Activated T-helper 17 cell treated with anti-CD3 and anti-CD28 coated beads, Interleukin-2, amount 50 U/mL, for 72 hours (primary cell): ENCODE measurements at regions not wholly inside any gene's neighbourhood (a gene's known extent, or its start where the extent isn't known, plus 50 kb on each side); places are given as distances from the start of the nearest gene placed in this dataset.

ENCODE experiments used
- ATAC-seq: fragments of 150-1000 bp; cut with Tn5 transposase; replicated peaks from 2 replicates; pipeline ENCODE4 v1.10.0; 2021; ENCODE audit warnings: mild to moderate bottlenecking, moderate library complexity
- H3K27ac Mint-ChIP-seq: one replicate; pipeline ENCODE4 v1.8.0; 2022; ENCODE audit warnings: mixed read lengths
- H3K27me3 Mint-ChIP-seq: one replicate; pipeline ENCODE4 v1.8.0; 2022; ENCODE audit warnings: mixed read lengths
- H3K36me3 Mint-ChIP-seq: one replicate; pipeline ENCODE4 v1.8.0; 2022; ENCODE audit warnings: low read depth, mild to moderate bottlenecking, mixed read lengths
- H3K4me1 Mint-ChIP-seq: one replicate; pipeline ENCODE4 v1.8.0; 2022; ENCODE audit warnings: mixed read lengths
- H3K4me3 Mint-ChIP-seq: one replicate; pipeline ENCODE4 v1.8.0; 2022; ENCODE audit warnings: mild to moderate bottlenecking, mixed read lengths
- H3K9me3 Mint-ChIP-seq: one replicate; pipeline ENCODE4 v1.8.0; 2022; ENCODE audit warnings: mixed read lengths

GRCh38 chr19:31595521-31595920 is 246.3 kb upstream of the TSHZ3 start:
- Mint-ChIP-seq H3K9me3 (no peaks in the 10 kb centered on the region), H3K36me3 (no peaks in the 10 kb centered on the region), H3K4me1 (no peaks in the 10 kb centered on the region), H3K27ac (no peak overlapping the region), H3K27me3 (peaks cover 5% of the 10 kb centered on the region), H3K4me3 (no peak overlapping the region)
- ATAC-seq, result no peak

DNA sequence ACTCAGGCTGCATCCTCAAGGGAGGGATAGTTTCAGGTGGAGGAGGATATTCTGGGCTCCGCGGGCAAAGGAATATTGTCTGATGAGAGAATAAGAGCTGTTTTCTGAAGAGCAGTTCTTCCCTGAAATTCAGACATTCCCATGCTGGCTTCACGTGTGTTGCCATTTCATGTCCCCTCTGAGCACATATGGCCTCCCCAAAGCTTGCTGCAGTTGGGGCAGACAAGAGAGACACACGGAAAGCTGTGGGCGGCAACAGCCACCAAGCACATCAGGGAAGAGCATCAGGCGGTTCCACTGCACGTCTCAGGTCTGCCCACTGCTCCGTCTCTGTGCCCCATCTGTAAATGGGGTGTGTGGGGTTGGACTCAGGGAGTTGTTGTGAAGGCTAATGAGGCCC is 247.5 kb upstream of the TSHZ3 start:
- ATAC-seq, result no peak
- Mint-ChIP-seq H3K4me1 (no peaks in the 10 kb centered on the region), H3K36me3 (no peaks in the 10 kb centered on the region), H3K4me3 (no peak overlapping the region), H3K9me3 (no peaks in the 10 kb centered on the region), H3K27ac (no peak overlapping the region), H3K27me3 (peaks cover 3% of the 10 kb centered on the region)

GRCh38 chr19:31597616-31598015 is 248.4 kb upstream of the TSHZ3 start:
- Mint-ChIP-seq H3K27me3 (peaks cover 3% of the 10 kb centered on the region), H3K36me3 (no peaks in the 10 kb centered on the region), H3K4me1 (no peaks in the 10 kb centered on the region), H3K27ac (no peak overlapping the region), H3K4me3 (no peak overlapping the region), H3K9me3 (no peaks in the 10 kb centered on the region)
- no peak for ATAC-seq

DNA sequence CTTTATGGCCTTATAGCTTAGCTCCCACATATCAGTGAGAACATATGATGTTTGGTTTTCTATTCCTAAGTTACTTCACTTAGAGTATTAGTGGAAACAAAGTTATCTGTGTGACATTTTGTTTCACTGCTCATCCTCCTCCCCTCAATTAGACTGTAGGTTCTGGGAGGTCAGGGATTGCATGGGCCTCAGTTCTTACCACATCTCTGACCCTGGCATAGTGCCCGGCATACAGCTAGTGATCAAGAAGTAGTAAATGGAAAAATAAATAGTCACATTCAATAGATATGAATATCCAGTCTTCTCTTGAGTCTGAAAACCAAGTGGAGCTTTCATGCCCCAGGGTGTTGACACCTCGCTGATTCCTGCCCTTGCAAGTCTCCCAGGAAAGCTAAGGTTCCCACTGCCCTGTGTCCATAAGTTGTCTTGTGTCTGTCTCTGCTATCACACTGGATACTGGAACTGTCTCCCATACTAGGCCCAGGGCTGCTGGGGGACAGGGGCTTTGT is 249.5 kb upstream of the TSHZ3 start:
- no peaks in the 10 kb centered on the region for H3K4me1 Mint-ChIP-seq
- H3K27ac Mint-ChIP-seq, result no peak overlapping the region
- H3K27me3 Mint-ChIP-seq, result peaks cover 3% of the 10 kb centered on the region
- ATAC-seq, result no peak
- H3K9me3 Mint-ChIP-seq, result no peaks in the 10 kb centered on the region
- H3K4me3 Mint-ChIP-seq, result no peak overlapping the region
- no peaks in the 10 kb centered on the region for H3K36me3 Mint-ChIP-seq

- no peaks in the 10 kb centered on the region for H3K36me3 Mint-ChIP-seq
- H3K4me1 Mint-ChIP-seq, result no peaks in the 10 kb centered on the region
- no peak for ATAC-seq
- H3K4me3 Mint-ChIP-seq, result no peak overlapping the region
- H3K9me3 Mint-ChIP-seq, result no peaks in the 10 kb centered on the region
- peaks cover 2% of the 10 kb centered on the region for H3K27me3 Mint-ChIP-seq
- H3K27ac Mint-ChIP-seq, result no peak overlapping the region
These were observed 251.6 kb upstream of the TSHZ3 start for GRCh38 chr19:31600731-31601295.

- no peaks in the 10 kb centered on the region for H3K4me1 Mint-ChIP-seq
- peaks cover 4% of the 10 kb centered on the region for H3K27me3 Mint-ChIP-seq
- no peak for ATAC-seq
- H3K9me3 Mint-ChIP-seq, result no peaks in the 10 kb centered on the region
- no peaks in the 10 kb centered on the region for H3K36me3 Mint-ChIP-seq
- H3K4me3 Mint-ChIP-seq, result no peak overlapping the region
- no peak overlapping the region for H3K27ac Mint-ChIP-seq
These were observed 252.6 kb upstream of the TSHZ3 start for GRCh38 chr19:31601855-31602254.

DNA sequence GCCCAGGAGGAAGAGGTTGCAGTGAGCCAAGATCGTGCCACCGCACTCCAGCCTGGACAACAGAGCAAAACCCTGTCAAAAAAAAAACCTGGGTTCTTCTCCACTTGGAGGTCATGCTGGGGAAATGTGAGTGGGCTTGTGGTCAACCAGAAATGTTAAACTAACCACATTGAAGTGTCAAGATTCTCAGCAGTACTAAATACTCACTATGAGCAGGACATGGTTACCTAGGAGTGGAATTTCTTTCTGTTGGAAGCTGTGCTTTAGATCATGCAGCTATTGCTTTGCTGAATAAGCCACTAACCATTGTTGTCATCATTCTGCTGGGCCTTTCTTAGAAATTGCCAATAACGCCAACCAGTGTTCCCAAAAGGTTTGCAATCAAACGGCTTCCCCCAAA is 253.3 kb upstream of the TSHZ3 start:
- H3K4me3 Mint-ChIP-seq, result no peak overlapping the region
- peaks cover 4% of the 10 kb centered on the region for H3K27me3 Mint-ChIP-seq
- no peaks in the 10 kb centered on the region for H3K36me3 Mint-ChIP-seq
- H3K4me1 Mint-ChIP-seq, result no peaks in the 10 kb centered on the region
- H3K27ac Mint-ChIP-seq, result no peak overlapping the region
- ATAC-seq, result no peak
- no peaks in the 10 kb centered on the region for H3K9me3 Mint-ChIP-seq

- Mint-ChIP-seq H3K4me3 (no peak overlapping the region), H3K4me1 (no peaks in the 10 kb centered on the region), H3K9me3 (no peaks in the 10 kb centered on the region), H3K27me3 (peaks cover 4% of the 10 kb centered on the region), H3K36me3 (no peaks in the 10 kb centered on the region), H3K27ac (no peak overlapping the region)
- no peak for ATAC-seq
These were observed 255.3 kb upstream of the TSHZ3 start for GRCh38 chr19:31604493-31605040.

GRCh38 chr19:31610018-31610417 is 260.8 kb upstream of the TSHZ3 start:
- no peak overlapping the region for H3K27ac Mint-ChIP-seq
- no peaks in the 10 kb centered on the region for H3K9me3 Mint-ChIP-seq

GRCh38 chr19:31611046-31611877 is 262.0 kb upstream of the TSHZ3 start:
- Mint-ChIP-seq H3K27ac (no peak overlapping the region), H3K27me3 (peaks cover 7% of the 10 kb centered on the region), H3K4me1 (no peaks in the 10 kb centered on the region), H3K9me3 (no peaks in the 10 kb centered on the region), H3K36me3 (no peaks in the 10 kb centered on the region), H3K4me3 (no peak overlapping the region)
- no peak for ATAC-seq

More at GRCh38 chr19:31610018-31610417, 260.8 kb upstream of the TSHZ3 start:
- H3K4me1 Mint-ChIP-seq, result no peaks in the 10 kb centered on the region
- ATAC-seq, result no peak
- H3K36me3 Mint-ChIP-seq, result no peaks in the 10 kb centered on the region
- H3K4me3 Mint-ChIP-seq, result no peak overlapping the region
- H3K27me3 Mint-ChIP-seq, result peaks cover 11% of the 10 kb centered on the region

DNA sequence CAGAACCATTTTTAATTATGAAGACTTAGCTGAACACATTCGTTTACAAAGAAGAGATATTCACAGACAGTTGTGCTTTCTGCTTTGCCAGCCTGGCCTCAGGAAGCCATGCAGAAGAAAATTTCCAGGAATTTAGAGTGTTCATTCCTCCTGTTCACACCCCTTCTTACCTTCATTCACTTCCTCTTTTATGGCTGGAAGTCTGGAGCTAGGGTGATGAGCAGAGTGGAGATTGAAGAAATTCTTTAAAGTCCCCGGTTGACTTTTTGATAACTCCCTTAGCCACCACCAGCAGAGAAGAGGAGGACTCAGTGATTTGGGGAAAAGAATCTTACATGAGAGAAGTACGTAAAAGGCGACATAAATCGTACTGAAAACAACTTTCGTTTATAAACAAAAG is 263.6 kb upstream of the TSHZ3 start:
- Mint-ChIP-seq H3K4me3 (no peak overlapping the region), H3K27ac (no peak overlapping the region), H3K9me3 (no peaks in the 10 kb centered on the region), H3K36me3 (no peaks in the 10 kb centered on the region), H3K4me1 (no peaks in the 10 kb centered on the region), H3K27me3 (peaks cover 7% of the 10 kb centered on the region)
- ATAC-seq, result no peak

DNA sequence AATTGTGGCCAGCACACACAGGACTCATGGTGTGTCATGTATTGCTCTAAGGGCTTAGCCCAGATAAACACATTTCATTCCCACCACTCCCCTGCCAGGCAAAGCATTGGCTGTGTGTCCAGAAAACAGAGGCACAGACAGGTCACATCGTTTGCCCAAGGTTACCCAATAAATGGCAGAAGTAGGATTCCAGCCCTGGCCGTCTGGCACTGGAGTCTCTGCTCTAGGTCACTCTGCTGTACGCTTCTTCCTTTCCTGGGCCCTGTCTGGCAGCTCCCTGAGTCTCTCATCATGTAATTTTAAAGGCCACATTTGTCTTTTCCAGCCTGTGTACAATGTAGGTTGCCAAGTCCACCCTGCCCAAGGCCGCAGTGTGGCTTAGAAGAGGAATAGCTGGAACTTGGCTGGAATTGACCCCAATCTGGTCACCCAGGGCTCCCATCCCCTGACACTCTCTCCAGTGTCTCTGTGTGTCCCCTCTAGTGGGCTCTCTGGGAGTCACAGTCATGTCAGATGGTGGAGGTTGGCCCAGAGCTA is 264.5 kb upstream of the TSHZ3 start:
- no peak for ATAC-seq
- no peaks in the 10 kb centered on the region for H3K9me3 Mint-ChIP-seq
- H3K4me1 Mint-ChIP-seq, result no peaks in the 10 kb centered on the region
- no peaks in the 10 kb centered on the region for H3K36me3 Mint-ChIP-seq
- H3K4me3 Mint-ChIP-seq, result no peak overlapping the region
- peaks cover 7% of the 10 kb centered on the region for H3K27me3 Mint-ChIP-seq
- no peak overlapping the region for H3K27ac Mint-ChIP-seq

DNA sequence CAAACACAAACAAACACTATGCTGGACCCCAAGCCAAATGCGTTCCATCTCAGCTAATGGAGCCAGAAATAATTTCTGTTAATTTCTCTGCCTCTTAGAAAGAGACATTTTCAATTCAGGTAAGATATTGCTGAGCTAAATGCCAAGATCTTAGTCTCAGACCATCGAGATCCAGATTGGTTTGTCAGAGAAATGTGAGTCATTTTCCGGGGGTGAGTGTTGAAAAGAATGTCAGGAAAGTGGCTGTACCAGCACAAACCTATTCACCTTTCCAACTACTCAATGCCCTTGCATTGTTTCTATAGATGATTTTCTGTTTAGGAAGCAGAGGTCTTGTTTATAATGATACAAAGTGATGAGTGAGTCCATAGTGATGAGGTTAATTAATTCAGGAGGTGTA is 266.8 kb upstream of the TSHZ3 start:
- no peaks in the 10 kb centered on the region for H3K4me1 Mint-ChIP-seq
- no peak for ATAC-seq
- no peaks in the 10 kb centered on the region for H3K9me3 Mint-ChIP-seq
- H3K4me3 Mint-ChIP-seq, result no peak overlapping the region
- H3K27me3 Mint-ChIP-seq, result peaks cover 7% of the 10 kb centered on the region
- no peak overlapping the region for H3K27ac Mint-ChIP-seq
- no peaks in the 10 kb centered on the region for H3K36me3 Mint-ChIP-seq

GRCh38 chr19:31617010-31617585 is 267.9 kb upstream of the TSHZ3 start:
- Mint-ChIP-seq H3K36me3 (no peaks in the 10 kb centered on the region), H3K9me3 (no peaks in the 10 kb centered on the region), H3K27ac (no peak overlapping the region), H3K4me3 (no peak overlapping the region), H3K4me1 (no peaks in the 10 kb centered on the region), H3K27me3 (no peaks in the 10 kb centered on the region)
- no peak for ATAC-seq
